SK-N-SH treated with all-trans-retinoic acid at 6 μM for 48 hours (cell line): ENCODE measurements at regions not wholly inside any gene's neighbourhood (a gene's known extent, or its start where the extent isn't known, plus 50 kb on each side); places are given as distances from the start of the nearest gene placed in this dataset.

Experiments used
- ATAC-seq: fragments of 200-7000 bp; cut with Tn5 transposase; 3 replicates; pipeline ENCODE4 v1.9.1; 2020; ENCODE audit warnings: mild to moderate bottlenecking, moderate library complexity
- ARNTL ChIP-seq: fragments of 450-650 bp; formaldehyde crosslinking; IDR thresholded peaks from 2 replicates; pipeline ENCODE4 v1.5.0; 2020; ENCODE audit warnings: low read depth, mild to moderate bottlenecking, moderate library complexity, borderline replicate concordance
- BACH2 ChIP-seq: fragments of 250-450 bp; sonication (Bioruptor Pico); IDR thresholded peaks from 2 replicates; pipeline ENCODE4 v1.9.0; 2021; ENCODE audit warnings: mild to moderate bottlenecking, borderline replicate concordance
- CSDC2 ChIP-seq: fragments of 250-450 bp; sonication (Bioruptor Pico); IDR thresholded peaks from 2 replicates; pipeline ENCODE4 v1.5.0; 2020; ENCODE audit warnings: mild to moderate bottlenecking, moderate library complexity
- CSRNP3 ChIP-seq: fragments of 250-450 bp; sonication (Bioruptor Pico); IDR thresholded peaks from 2 replicates; pipeline ENCODE4 v1.5.1; 2021; ENCODE audit warnings: mild to moderate bottlenecking, moderate library complexity
- ESRRG ChIP-seq: fragments of 250-450 bp; sonication (Bioruptor Pico); IDR thresholded peaks from 2 replicates; pipeline ENCODE4 v1.6.1; 2021; ENCODE audit warnings: mild to moderate bottlenecking
- GLIS3 ChIP-seq: fragments of 250-450 bp; sonication (Bioruptor Pico); IDR thresholded peaks from 2 replicates; pipeline ENCODE4 v1.5.0; 2020; ENCODE audit warnings: mild to moderate bottlenecking, moderate library complexity
- ISL1 ChIP-seq: fragments of 250-450 bp; sonication (Bioruptor Pico); IDR thresholded peaks from 2 replicates; pipeline ENCODE4 v2.1.2; 2022; ENCODE audit warnings: mild to moderate bottlenecking, moderate library complexity
- PATZ1 ChIP-seq: fragments of 250-450 bp; sonication (Bioruptor Pico); IDR thresholded peaks from 2 replicates; pipeline ENCODE4 v1.8.0; 2020; ENCODE audit warnings: mild to moderate bottlenecking, moderate library complexity, borderline replicate concordance
- PPARA ChIP-seq: fragments of 250-450 bp; sonication (Bioruptor Pico); IDR thresholded peaks from 2 replicates; pipeline ENCODE4 v1.5.0; 2020; ENCODE audit warnings: mild to moderate bottlenecking, borderline replicate concordance
- RARB ChIP-seq: fragments of 250-450 bp; sonication (Bioruptor Pico); IDR thresholded peaks from 2 replicates; pipeline ENCODE4 v1.8.0; 2021; ENCODE audit warnings: mild to moderate bottlenecking, moderate library complexity
- SNAI2 ChIP-seq: fragments of 250-450 bp; sonication (Bioruptor Pico); IDR thresholded peaks from 2 replicates; pipeline ENCODE4 v1.5.0; 2020; ENCODE audit warnings: mild to moderate bottlenecking, moderate library complexity
- TCF4 ChIP-seq: fragments of 250-450 bp; sonication (Bioruptor Pico); IDR thresholded peaks from 2 replicates; pipeline ENCODE4 v1.8.0; 2021; ENCODE audit warnings: mild to moderate bottlenecking, moderate library complexity, borderline replicate concordance
- TSHZ2 ChIP-seq: fragments of 250-450 bp; sonication (Bioruptor Pico); IDR thresholded peaks from 2 replicates; pipeline ENCODE4 v1.5.0; 2020; ENCODE audit warnings: mild to moderate bottlenecking, moderate library complexity
- ZC3H10 ChIP-seq: fragments of 250-450 bp; sonication (Bioruptor Pico); IDR thresholded peaks from 2 replicates; pipeline ENCODE4 v1.5.1; 2021; ENCODE audit warnings: mild to moderate bottlenecking, moderate library complexity
- ZFP3 ChIP-seq: fragments of 250-450 bp; sonication (Bioruptor Pico); IDR thresholded peaks from 2 replicates; pipeline ENCODE4 v1.5.0; 2020; ENCODE audit warnings: mild to moderate bottlenecking, moderate library complexity
- ZFP30 ChIP-seq: fragments of 450-650 bp; formaldehyde crosslinking; IDR thresholded peaks from 2 replicates; pipeline ENCODE4 v1.5.0; 2022; ENCODE audit warnings: mild to moderate bottlenecking, moderate library complexity
- ZNF565 ChIP-seq: fragments of 450-650 bp; formaldehyde crosslinking; conservative IDR thresholded peaks from 2 replicates; pipeline ENCODE4 v1.5.0; 2020; ENCODE audit warnings: low read depth, mild to moderate bottlenecking, moderate library complexity
- ZNF70 ChIP-seq: fragments of 450-650 bp; formaldehyde crosslinking; IDR thresholded peaks from 2 replicates; pipeline ENCODE4 v1.5.0; 2020; ENCODE audit warnings: mild to moderate bottlenecking, moderate library complexity
- ZNF8 ChIP-seq: fragments of 450-650 bp; formaldehyde crosslinking; IDR thresholded peaks from 2 replicates; pipeline ENCODE4 v1.5.0; 2020; ENCODE audit warnings: mild to moderate bottlenecking, moderate library complexity
- TF ChIP-seq, protein P1 (sequence below): fragments of 250-450 bp; sonication (Bioruptor Pico); IDR thresholded peaks from 2 replicates; pipeline ENCODE4 v1.8.0; 2021; ENCODE audit warnings: low read depth, mild to moderate bottlenecking, moderate library complexity, borderline replicate concordance
- TF ChIP-seq, protein P2 (sequence below): fragments of 250-450 bp; sonication (Bioruptor Pico); IDR thresholded peaks from 2 replicates; pipeline ENCODE4 v1.5.1; 2020; ENCODE audit warnings: low read depth, mild to moderate bottlenecking, moderate library complexity

DNA sequence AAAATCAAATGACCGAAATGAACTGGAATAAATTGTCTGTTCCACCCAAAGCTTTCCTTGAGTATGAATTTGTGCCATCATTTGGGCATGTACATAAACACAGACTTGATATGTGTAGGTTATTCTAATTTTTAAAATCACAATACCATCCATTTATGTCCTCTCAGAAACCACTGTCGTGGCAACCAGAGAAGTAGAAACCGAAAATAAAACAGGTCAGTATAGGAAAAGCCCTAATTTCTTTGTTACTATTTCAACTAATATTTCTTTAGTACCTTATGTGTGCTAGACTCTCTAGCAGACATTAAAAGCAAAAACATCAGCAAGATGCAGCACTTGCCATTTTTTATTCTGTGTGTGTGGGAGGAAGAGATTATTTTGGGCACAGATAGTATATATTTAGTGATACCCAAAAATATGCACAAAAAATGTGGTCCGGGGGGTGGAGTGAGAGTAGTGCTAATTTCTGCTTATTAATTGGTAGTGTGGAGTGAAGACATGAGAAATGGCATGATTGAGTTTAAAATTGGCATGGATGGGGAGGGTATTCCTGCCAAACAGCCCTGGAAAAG lies 130.8 kb upstream of the CNTN1 start:
- ATAC-seq = no peak
- TF ChIP-seq RARB (no peak), ZNF70 (CRISPR knock-in tag) (no peak), CSRNP3 (CRISPR knock-in tag) (no peak), TSHZ2 (no peak), ZNF565 (CRISPR knock-in tag) (no peak), ZFP3 (CRISPR knock-in tag) (no peak), ZNF8 (CRISPR knock-in tag) (no peak), GLIS3 (CRISPR knock-in tag) (no peak), BACH2 (no peak), CSDC2 (no peak), TCF4 (no peak), ARNTL (no peak), PATZ1 (no peak), ZFP30 (CRISPR knock-in tag) (no peak), ZC3H10 (no peak), ISL1 (no peak), ESRRG (CRISPR knock-in tag) (no peak)
- TF ChIP-seq, protein P1, sequence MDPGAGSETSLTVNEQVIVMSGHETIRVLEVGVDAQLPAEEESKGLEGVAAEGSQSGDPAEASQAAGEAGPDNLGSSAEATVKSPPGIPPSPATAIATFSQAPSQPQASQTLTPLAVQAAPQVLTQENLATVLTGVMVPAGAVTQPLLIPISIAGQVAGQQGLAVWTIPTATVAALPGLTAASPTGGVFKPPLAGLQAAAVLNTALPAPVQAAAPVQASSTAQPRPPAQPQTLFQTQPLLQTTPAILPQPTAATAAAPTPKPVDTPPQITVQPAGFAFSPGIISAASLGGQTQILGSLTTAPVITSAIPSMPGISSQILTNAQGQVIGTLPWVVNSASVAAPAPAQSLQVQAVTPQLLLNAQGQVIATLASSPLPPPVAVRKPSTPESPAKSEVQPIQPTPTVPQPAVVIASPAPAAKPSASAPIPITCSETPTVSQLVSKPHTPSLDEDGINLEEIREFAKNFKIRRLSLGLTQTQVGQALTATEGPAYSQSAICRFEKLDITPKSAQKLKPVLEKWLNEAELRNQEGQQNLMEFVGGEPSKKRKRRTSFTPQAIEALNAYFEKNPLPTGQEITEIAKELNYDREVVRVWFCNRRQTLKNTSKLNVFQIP = no peak

GRCh38 chr12:40565029-40565633 lies 127.1 kb upstream of the CNTN1 start:
- no peak for ATAC-seq
- TF ChIP-seq TSHZ2 (peak; percentile 53; the same call in 1 of the 2 replicates), PPARA (CRISPR knock-in tag) (no peak), ZC3H10 (no peak), ZNF8 (CRISPR knock-in tag) (no peak), SNAI2 (CRISPR knock-in tag) (no peak), TCF4 (peak; percentile 72; the same call in 1 of the 2 replicates)
- TF ChIP-seq, protein P2, sequence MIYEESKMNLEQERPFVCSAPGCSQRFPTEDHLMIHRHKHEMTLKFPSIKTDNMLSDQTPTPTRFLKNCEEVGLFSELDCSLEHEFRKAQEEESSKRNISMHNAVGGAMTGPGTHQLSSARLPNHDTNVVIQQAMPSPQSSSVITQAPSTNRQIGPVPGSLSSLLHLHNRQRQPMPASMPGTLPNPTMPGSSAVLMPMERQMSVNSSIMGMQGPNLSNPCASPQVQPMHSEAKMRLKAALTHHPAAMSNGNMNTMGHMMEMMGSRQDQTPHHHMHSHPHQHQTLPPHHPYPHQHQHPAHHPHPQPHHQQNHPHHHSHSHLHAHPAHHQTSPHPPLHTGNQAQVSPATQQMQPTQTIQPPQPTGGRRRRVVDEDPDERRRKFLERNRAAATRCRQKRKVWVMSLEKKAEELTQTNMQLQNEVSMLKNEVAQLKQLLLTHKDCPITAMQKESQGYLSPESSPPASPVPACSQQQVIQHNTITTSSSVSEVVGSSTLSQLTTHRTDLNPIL (CRISPR knock-in tag) = no peak
